Stimulated activated CD4-positive, alpha-beta T cell treated with anti-CD3 and anti-CD28 coated beads, Interleukin-1b, Interleukin-23, amount 100 ng/mL, for 1 hour (primary cell): ENCODE measurements at regions not wholly inside any gene's neighbourhood (a gene's known extent, or its start where the extent isn't known, plus 50 kb on each side); places are given as distances from the start of the nearest gene placed in this dataset.

Experiments
- DNase-seq, 2 donors: peaks; one replicate each; pipeline ENCODE4 v3.0.0-alpha.2; 2020; ENCODE audit warnings: low read depth in 2 of 2

DNA sequence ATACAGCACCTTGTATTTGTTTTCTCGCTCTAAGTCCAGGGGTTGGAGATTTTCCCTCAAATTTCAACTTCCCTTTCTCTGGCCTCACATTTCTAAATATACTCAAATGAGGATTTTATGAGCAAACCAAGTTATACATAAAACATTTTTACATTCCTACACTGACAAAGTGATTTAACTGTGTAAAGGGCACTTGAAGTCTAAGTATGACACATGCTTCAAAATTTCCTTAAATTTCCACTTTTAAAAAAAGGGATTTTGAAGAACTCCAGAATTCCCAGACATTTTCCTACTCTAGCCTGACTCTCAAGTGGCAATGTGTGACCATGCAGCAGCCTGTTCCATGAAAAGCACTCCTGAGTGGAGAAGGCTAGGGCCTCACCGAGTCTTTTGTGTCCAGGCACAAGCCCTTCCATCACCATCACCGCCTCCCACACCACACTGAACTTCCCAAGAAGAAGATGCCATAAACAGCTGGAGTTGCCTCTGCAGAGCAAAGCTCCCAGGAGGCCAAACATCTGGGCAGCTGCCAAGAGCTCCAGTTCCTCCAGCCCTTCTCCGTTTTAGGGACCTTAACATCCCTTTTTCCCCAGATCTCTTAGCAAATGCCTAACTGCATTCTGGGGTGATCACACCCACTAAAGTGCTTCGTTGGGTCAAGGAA, 68.9 kb downstream of the NCR2 start:
- DNase-seq, result no peak

- no peak for DNase-seq
These were observed 70.7 kb downstream of the NCR2 start for GRCh38 chr6:41405941-41406727.

- no peak for DNase-seq
These were observed 71.5 kb downstream of the NCR2 start for GRCh38 chr6:41406728-41407489.

GRCh38 chr6:41408576-41408975, 73.2 kb downstream of the NCR2 start:
- DNase-seq, result no peak

DNA sequence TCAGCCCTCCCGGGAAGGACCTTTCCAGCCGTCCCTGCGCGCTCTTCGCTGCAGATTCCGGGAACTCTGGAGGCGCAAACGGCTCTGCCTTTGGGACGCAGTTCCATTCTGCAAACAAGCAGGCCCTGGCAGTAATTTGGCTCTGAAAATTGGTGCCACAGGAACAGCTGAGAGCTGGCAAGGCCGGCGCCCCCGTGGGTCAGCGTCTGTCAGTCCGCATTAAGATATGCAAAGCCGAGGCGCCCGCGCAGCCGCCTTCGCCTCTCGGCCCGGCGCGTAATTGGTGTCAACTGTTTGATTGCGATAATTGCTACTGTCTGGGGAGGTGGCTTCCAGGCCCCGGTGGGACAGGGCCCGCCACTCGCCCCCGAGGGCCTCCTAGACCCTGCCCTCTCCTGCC, 73.6 kb downstream of the NCR2 start:
- no peak for DNase-seq

DNA sequence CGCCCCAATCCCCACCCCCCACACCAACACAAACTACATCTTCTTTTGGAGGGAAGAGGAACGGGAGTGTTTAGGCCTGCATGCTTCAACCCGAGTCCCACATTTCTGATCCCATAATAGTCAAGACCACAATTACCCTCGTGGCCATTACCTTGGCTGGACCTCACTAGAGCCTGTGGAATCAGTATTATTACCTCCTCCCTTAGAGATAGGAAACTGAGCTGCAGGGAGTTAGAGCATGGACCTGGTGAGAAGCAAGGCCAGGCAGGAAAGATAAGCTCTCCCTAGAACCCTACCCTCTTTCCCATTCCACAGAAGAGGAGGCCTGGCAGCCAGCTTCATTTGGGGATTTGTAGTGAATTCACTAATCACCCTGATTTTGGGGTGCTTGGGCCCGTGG, 74.1 kb downstream of the NCR2 start:
- DNase-seq, result no peak

DNA sequence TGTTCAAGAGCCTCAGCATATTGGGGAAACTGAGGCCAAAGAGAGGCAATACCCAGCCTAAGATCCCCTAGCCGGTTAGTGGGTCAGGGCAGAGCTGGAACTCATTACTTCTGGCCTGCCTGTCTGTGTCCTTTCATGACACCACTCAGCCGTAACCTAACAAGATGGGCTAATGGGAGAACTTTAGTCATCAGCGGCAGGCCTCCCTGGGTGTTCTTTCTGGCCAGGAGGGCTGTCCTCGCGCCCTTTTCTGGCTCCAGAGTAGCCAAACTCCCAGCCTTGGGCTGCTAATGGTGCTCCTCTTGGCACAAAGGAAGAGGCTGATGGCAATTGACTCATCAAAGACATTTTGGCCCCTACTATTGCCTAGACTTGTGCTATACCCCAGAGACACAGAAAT, 76.6 kb downstream of the NCR2 start:
- DNase-seq, result no peak

DNA sequence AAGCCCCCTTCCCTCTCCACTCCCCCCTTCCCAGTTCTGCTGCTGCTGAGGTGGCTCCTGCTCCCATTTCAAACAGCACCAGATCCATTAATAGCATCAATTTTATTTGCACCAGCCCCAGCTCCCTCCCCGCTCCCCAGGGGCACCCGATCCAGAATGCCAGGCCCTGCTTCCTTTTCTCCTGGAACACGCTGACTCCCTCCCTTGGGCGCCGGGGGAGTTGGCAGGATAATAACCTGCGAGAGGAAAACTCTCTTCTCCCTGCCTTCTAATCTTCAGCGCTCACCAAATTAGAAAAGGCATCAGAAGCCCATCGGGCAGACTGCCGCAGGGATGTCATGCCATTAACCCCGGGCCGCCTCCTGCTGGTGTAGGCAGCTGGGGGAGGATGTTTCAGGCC, 77.8 kb downstream of the NCR2 start:
- no peak for DNase-seq

DNA sequence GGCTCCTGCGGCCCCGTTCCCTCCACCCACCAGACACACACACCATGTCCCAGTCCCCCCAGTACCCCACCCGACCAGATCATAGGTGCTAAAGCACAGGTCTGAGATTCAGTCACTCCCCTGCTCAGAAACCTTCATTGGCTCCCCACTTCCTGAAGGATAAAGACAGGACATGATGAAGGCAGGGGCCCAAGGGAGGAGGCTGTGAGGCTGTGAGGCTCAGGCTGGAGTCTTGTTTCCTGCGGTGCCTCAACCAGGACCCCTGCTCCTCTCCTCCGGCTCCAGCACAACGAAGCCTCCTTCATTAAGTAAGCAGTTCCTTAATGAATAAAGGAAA, 81.1 kb downstream of the NCR2 start:
- no peak for DNase-seq

- no peak for DNase-seq
These were observed 83.3 kb downstream of the NCR2 start for GRCh38 chr6:41418741-41419140.

- no peak for DNase-seq
These were observed 84.0 kb downstream of the NCR2 start for GRCh38 chr6:41419385-41419784.

DNA sequence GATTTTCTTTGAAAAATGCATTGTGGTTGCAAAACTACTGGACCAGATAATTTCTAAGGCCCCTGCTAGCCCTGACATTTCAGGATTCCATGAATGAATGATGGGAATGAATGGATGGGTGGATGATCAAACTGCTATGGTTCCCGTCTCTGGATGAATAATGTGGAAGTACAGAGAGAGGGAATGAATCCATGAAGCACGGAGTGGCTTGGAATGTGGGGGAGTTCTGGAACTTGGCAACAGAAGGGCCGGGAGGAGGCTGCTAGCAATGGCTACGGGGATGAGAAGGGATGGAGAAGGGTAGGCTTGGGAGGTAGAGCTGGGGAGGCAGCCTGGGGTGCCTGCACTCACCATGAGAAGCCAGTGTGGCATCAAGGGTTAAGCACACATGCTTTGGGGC, 84.8 kb downstream of the NCR2 start:
- no peak for DNase-seq

DNA sequence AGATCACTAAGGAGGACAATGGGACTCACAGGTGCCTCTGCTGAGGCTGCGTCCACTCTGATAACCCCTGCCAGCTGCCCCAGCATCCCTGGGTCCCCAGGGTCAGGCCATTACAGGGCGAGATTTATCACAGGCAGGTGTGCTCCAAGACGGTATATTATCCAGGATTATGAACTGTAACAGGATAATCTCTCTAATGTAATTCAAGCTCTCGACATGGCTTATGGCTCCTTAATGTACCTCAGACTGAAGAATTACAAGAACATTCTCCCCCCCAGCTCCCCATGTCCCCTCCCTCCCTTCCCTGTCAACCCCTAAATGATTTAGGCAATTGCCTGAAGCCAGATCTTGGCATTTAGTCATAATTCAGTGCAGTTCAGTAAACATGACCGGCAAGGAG, 86.8 kb downstream of the NCR2 start:
- DNase-seq, result no peak

- DNase-seq, result no peak
These were observed 87.6 kb downstream of the NCR2 start for GRCh38 chr6:41423002-41423401.

DNA sequence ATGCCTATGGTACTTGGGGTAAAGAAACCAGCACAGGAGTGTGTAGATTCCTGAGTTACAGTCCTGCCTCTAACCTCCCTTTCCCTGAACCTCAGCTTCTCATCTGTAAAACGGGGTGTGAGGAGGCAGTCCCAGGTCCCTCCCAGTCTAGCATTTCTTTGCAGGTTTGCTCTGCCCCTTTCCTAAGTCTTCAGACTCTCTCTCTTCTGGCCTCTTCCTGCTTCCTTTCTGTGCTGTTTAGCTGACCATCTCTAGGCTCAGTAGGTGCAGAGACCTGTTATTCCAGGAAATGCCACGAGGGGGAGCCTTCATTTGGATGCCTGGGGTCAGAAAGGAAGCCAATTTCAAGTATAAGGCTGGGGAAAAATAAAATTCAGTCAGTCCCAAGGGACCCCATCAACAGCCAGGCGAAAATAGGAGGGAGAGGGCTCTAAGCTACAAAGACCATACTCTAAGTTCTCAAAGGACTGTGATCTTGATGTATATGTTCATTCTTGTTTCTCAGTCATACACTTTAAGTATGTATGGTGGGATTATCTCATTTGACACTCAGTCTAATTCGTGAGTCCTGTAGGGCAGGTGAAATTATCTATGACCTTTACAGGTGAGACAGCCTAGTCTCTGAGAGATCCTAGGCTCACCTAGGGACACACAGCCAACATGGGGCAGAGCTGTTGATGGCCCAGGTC, 89.1 kb downstream of the NCR2 start:
- DNase-seq, result peak; percentile 50 to 81

GRCh38 chr6:41425511-41425910, 90.1 kb downstream of the NCR2 start:
- no peak for DNase-seq

GRCh38 chr6:41426438-41426851, 91.0 kb downstream of the NCR2 start:
- no peak for DNase-seq

DNA sequence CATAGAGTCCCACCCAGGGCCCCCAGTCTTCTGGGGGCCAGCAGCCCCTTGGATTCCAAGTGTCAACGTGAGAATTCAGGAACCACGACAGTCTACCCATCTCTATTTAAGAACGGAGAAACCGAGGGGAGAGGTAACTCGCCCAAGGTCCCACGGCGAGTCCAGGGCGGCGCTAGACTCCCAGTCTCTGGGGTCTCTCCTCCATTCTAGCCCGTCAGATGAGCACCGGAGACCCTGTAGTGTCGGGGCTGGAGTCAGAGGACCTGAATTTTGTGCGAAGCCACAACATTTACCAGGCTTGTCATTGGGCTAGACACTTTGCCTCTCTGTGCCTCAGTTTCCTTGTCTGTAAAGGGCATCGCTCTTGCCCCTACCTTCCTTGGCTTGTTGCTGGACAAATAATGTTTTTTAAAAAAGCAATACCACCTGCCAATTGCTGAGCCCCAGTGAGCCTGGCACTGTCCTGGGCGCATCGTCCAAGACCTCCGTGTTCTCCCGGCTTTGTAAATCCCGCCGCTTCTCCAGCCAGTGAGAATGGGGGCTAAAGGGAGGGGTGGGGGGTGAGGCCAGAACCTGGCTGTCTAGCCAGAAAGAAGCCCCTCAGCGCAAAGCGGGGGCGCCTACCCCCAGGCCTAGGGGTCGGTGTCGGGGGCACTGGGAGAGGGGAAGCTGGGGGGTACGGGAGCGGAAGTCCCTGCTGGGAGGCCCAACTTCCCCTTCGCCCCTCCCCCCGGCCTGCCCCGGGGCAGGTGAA, 91.7 kb downstream of the NCR2 start:
- no peak for DNase-seq

- no peak for DNase-seq
These were observed 92.4 kb downstream of the NCR2 start for GRCh38 chr6:41427642-41428335.

DNA sequence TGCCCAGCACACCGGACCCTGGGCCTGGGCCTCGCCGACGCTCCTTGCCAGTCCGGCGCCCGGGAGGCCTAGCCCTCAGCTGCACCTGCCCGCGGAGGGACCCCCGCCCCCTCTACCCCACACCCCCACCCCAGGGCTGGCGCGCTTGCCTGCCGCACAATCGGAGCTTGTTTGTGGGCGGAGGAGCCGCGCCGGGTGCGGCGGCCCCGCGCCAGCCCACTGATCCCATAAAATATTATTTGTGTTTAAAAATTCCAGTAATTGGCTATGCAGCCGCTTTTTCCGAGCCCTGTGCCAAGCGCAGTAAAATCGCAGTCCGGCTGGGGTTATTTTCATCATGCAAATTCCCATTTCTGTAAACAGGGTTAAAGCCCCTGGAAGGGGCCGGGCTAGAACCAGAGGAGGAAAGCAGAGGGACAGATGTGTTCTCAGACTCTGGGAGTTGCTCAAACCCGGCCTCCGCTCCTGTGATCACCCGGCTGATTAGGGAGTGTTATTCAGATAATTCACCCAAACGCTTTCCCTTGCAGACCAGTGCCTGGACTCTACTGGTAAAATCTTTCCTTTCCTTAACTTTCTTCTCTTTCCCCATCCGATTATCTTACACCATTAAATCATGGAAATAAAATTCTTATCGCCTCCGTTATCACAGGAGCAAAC, 93.1 kb downstream of the NCR2 start:
- no peak for DNase-seq
